Loucy (cell line): ENCODE measurements at regions not wholly inside any gene's neighbourhood (a gene's known extent, or its start where the extent isn't known, plus 50 kb on each side); places are given as distances from the start of the nearest gene placed in this dataset.

ENCODE experiments used
- H2AFZ ChIP-seq: fragments of 200-600 bp; sonication (generic); 2 replicates; pipeline ENCODE4 v1.6.0; 2016; ENCODE audit warnings: antibody characterized with exemption, mild to moderate bottlenecking, low read length, moderate library complexity
- H3F3A ChIP-seq: fragments of 200-600 bp; 2 replicates; pipeline ENCODE4 v1.6.0; 2016; ENCODE audit warnings: antibody characterized with exemption, low read depth, mild to moderate bottlenecking
- H3K27me3 ChIP-seq: fragments of 200-600 bp; sonication (generic); 2 replicates; pipeline ENCODE4 v1.6.1; 2014; ENCODE audit warnings: low read length, mild to moderate bottlenecking; ENCODE audit not compliant: insufficient read depth, poor library complexity, severe bottlenecking
- H3K36me3 ChIP-seq: fragments of 200-600 bp; sonication (generic); 2 replicates; pipeline ENCODE4 v1.6.1; 2016; ENCODE audit warnings: low read length; ENCODE audit not compliant: insufficient read depth
- H3K4me1 ChIP-seq: fragments of 200-600 bp; sonication (generic); 2 replicates; pipeline ENCODE4 v1.5.1; 2014; ENCODE audit warnings: low read length, mild to moderate bottlenecking; ENCODE audit not compliant: insufficient read depth, poor library complexity, severe bottlenecking
- H3K4me2 ChIP-seq: fragments of 200-600 bp; sonication (generic); 2 replicates; pipeline ENCODE4 v1.6.0; 2014; ENCODE audit warnings: antibody characterized with exemption, low read length, low read depth, mild to moderate bottlenecking; ENCODE audit not compliant: poor library complexity, severe bottlenecking
- H3K4me3 ChIP-seq: fragments of 200-600 bp; sonication (generic); 2 replicates; pipeline ENCODE4 v1.5.1; 2014; ENCODE audit warnings: low read length, mild to moderate bottlenecking, mixed read lengths; ENCODE audit not compliant: poor library complexity, severe bottlenecking
- H3K79me2 ChIP-seq: fragments of 200-600 bp; sonication (generic); 2 replicates; pipeline ENCODE4 v1.6.1; 2014; ENCODE audit warnings: low read length; ENCODE audit not compliant: insufficient read depth
- H3K9ac ChIP-seq: fragments of 200-600 bp; sonication (generic); 2 replicates; pipeline ENCODE4 v1.6.0; 2014; ENCODE audit warnings: mild to moderate bottlenecking, low read depth, low read length, moderate library complexity; ENCODE audit not compliant: poor library complexity, severe bottlenecking
- H3K9me2 ChIP-seq: fragments of 200-600 bp; sonication (generic); replicated peaks from 2 replicates; pipeline ENCODE4 v1.6.1; 2016; ENCODE audit warnings: low read depth, low read length, mixed read lengths
- H3K9me3 ChIP-seq: fragments of 200-600 bp; sonication (generic); 2 replicates; pipeline ENCODE4 v1.6.1; 2014; ENCODE audit warnings: mild to moderate bottlenecking, antibody characterized with exemption, low read length, low read depth; ENCODE audit not compliant: insufficient read depth
- H4K20me1 ChIP-seq: fragments of 200-600 bp; sonication (generic); 2 replicates; pipeline ENCODE4 v1.6.0; 2014; ENCODE audit warnings: antibody characterized with exemption, low read length, mild to moderate bottlenecking; ENCODE audit not compliant: insufficient read depth, poor library complexity, severe bottlenecking
- CTCF ChIP-seq: fragments of 200-600 bp; sonication (generic); conservative IDR thresholded peaks from 2 replicates; pipeline ENCODE4 v1.5.1; 2014; ENCODE audit warnings: mild to moderate bottlenecking, antibody characterized with exemption, low read length
- EZH2phosphoT487 ChIP-seq: fragments of 200-600 bp; IDR thresholded peaks from 2 replicates; pipeline ENCODE4 v1.6.1; 2018; ENCODE audit warnings: antibody characterized with exemption, mild to moderate bottlenecking, moderate library complexity, borderline replicate concordance

GRCh38 chr10:44581996-44582395, 197.1 kb upstream of the CXCL12 start:
- H3K9me2 ChIP-seq: no peaks in the 10 kb centered on the region
- H4K20me1 ChIP-seq: no peaks in the 10 kb centered on the region
- H3K27me3 ChIP-seq: no peaks in the 10 kb centered on the region
- H3K36me3 ChIP-seq: no peaks in the 10 kb centered on the region
- no peak overlapping the region for H3K4me2 ChIP-seq
- no peak for TF ChIP-seq CTCF
- TF ChIP-seq EZH2phosphoT487: no peak
- no peak overlapping the region for H2AFZ ChIP-seq
- no peak overlapping the region for H3K9ac ChIP-seq
- H3K9me3 ChIP-seq: no peaks in the 10 kb centered on the region
- no peak overlapping the region for H3K4me3 ChIP-seq
- H3K4me1 ChIP-seq: no peaks in the 10 kb centered on the region
- no peaks in the 10 kb centered on the region for H3F3A ChIP-seq
- H3K79me2 ChIP-seq: no peaks in the 10 kb centered on the region

- Histone ChIP-seq H3K9me3 (no peaks in the 10 kb centered on the region), H3K9ac (no peak overlapping the region), H4K20me1 (no peaks in the 10 kb centered on the region), H3K4me3 (no peak overlapping the region), H2AFZ (no peak overlapping the region), H3F3A (no peaks in the 10 kb centered on the region), H3K9me2 (no peaks in the 10 kb centered on the region), H3K36me3 (no peaks in the 10 kb centered on the region), H3K4me1 (no peaks in the 10 kb centered on the region), H3K4me2 (no peak overlapping the region), H3K27me3 (no peaks in the 10 kb centered on the region), H3K79me2 (no peaks in the 10 kb centered on the region)
- no peak for TF ChIP-seq CTCF
- no peak for TF ChIP-seq EZH2phosphoT487
Observed at GRCh38 chr10:44587488-44588318, 202.8 kb upstream of the CXCL12 start.

- TF ChIP-seq EZH2phosphoT487: no peak
- TF ChIP-seq CTCF: no peak
- H3K9me3 ChIP-seq: no peaks in the 10 kb centered on the region
- no peaks in the 10 kb centered on the region for H3F3A ChIP-seq
- H2AFZ ChIP-seq: no peak overlapping the region
- H3K4me2 ChIP-seq: no peak overlapping the region
- no peaks in the 10 kb centered on the region for H3K9me2 ChIP-seq
- no peaks in the 10 kb centered on the region for H3K27me3 ChIP-seq
- H3K36me3 ChIP-seq: no peaks in the 10 kb centered on the region
- H4K20me1 ChIP-seq: no peaks in the 10 kb centered on the region
- H3K4me1 ChIP-seq: no peaks in the 10 kb centered on the region
- no peaks in the 10 kb centered on the region for H3K79me2 ChIP-seq
- H3K4me3 ChIP-seq: no peak overlapping the region
- no peak overlapping the region for H3K9ac ChIP-seq
Observed at GRCh38 chr10:44589181-44589943, 204.5 kb upstream of the CXCL12 start.
